Stimulated activated CD8-positive, alpha-beta memory T cell treated with anti-CD3 and anti-CD28 coated beads, Interleukin-4, amount 100 ng/mL, for 4 hours (primary cell): ENCODE measurements at regions not wholly inside any gene's neighbourhood (a gene's known extent, or its start where the extent isn't known, plus 50 kb on each side); places are given as distances from the start of the nearest gene placed in this dataset.

ENCODE experiments used
- DNase-seq, 2 donors: peaks; one replicate each; pipeline ENCODE4 v3.0.0-alpha.2; 2020; ENCODE audit warnings: low read depth in 2 of 2, low spot score in 1 of 2

GRCh38 chr9:95757439-95757838 lies 118.1 kb upstream of the ERCC6L2 start:
- no peak for DNase-seq

GRCh38 chr9:95756986-95757385 lies 118.5 kb upstream of the ERCC6L2 start:
- no peak for DNase-seq

GRCh38 chr9:95756101-95756500 lies 119.4 kb upstream of the ERCC6L2 start:
- no peak for DNase-seq

GRCh38 chr9:95755421-95755730 lies 120.1 kb upstream of the ERCC6L2 start:
- no peak for DNase-seq

- no peak for DNase-seq
Measured at GRCh38 chr9:95754533-95755420, 120.7 kb upstream of the ERCC6L2 start.

- no peak for DNase-seq
Measured at GRCh38 chr9:95753762-95754465, 121.6 kb upstream of the ERCC6L2 start.

GRCh38 chr9:95752129-95752731 lies 123.3 kb upstream of the ERCC6L2 start:
- no peak for DNase-seq

- DNase-seq: no peak
Measured at GRCh38 chr9:95751520-95751790, 124.0 kb upstream of the ERCC6L2 start.

GRCh38 chr9:95750725-95751519 lies 124.6 kb upstream of the ERCC6L2 start:
- no peak for DNase-seq

GRCh38 chr9:95749493-95749892 lies 126.0 kb upstream of the ERCC6L2 start:
- DNase-seq: no peak

- DNase-seq: no peak
Measured at GRCh38 chr9:95746408-95747180, 128.9 kb upstream of the ERCC6L2 start.

GRCh38 chr9:95742821-95743220 lies 132.7 kb upstream of the ERCC6L2 start:
- DNase-seq: no peak

GRCh38 chr9:95741631-95742030 lies 133.9 kb upstream of the ERCC6L2 start:
- DNase-seq: no peak

- no peak for DNase-seq
Measured at GRCh38 chr9:95740217-95741004, 135.1 kb upstream of the ERCC6L2 start.

- no peak for DNase-seq
Measured at GRCh38 chr9:95738438-95738837, 137.1 kb upstream of the ERCC6L2 start.

- DNase-seq: no peak
Measured at GRCh38 chr9:95736891-95737522, 138.5 kb upstream of the ERCC6L2 start.

GRCh38 chr9:95736370-95736769 lies 139.1 kb upstream of the ERCC6L2 start:
- DNase-seq: no peak

- no peak for DNase-seq
Measured at GRCh38 chr9:95735701-95736100, 139.8 kb upstream of the ERCC6L2 start.
